ENCODE measurements at regions not wholly inside any gene's neighbourhood (a gene's known extent, or its start where the extent isn't known, plus 50 kb on each side); places are given as distances from the start of the nearest gene placed in this dataset.

GRCh38 chr3:24640330-24640877 lies 145.8 kb upstream of the THRB start:
- peak; percentile 3 for TF ChIP-seq CTCF (IDR thresholded peaks at IDR 0.05; ENCODE audit: extremely low read depth, missing control alignments)
- DNase-seq (ENCODE audit: low spot score) = no peak

- no peak for DNase-seq (ENCODE audit: low spot score)
- TF ChIP-seq CTCF (IDR thresholded peaks at IDR 0.05; ENCODE audit: extremely low read depth, missing control alignments) = no peak
Measured at GRCh38 chr3:24641628-24642027, 147.0 kb upstream of the THRB start.

- no peak for TF ChIP-seq CTCF (IDR thresholded peaks at IDR 0.05; ENCODE audit: extremely low read depth, missing control alignments)
- no peak for DNase-seq (ENCODE audit: low spot score)
Measured at GRCh38 chr3:24645047-24645446, 150.4 kb upstream of the THRB start.

GRCh38 chr3:24646790-24647189 lies 152.1 kb upstream of the THRB start:
- no peak for TF ChIP-seq CTCF (IDR thresholded peaks at IDR 0.05; ENCODE audit: extremely low read depth, missing control alignments)

GRCh38 chr3:24648063-24648462 lies 153.4 kb upstream of the THRB start:
- TF ChIP-seq CTCF (IDR thresholded peaks at IDR 0.05; ENCODE audit: extremely low read depth, missing control alignments) = no peak
- DNase-seq (ENCODE audit: low spot score) = no peak

More at GRCh38 chr3:24646790-24647189, 152.1 kb upstream of the THRB start:
- DNase-seq (ENCODE audit: low spot score) = no peak

GRCh38 chr3:24650839-24651238 lies 156.2 kb upstream of the THRB start:
- no peak for TF ChIP-seq CTCF (IDR thresholded peaks at IDR 0.05; ENCODE audit: extremely low read depth, missing control alignments)
- no peak for DNase-seq (ENCODE audit: low spot score)

- no peak for TF ChIP-seq CTCF (IDR thresholded peaks at IDR 0.05; ENCODE audit: extremely low read depth, missing control alignments)
- no peak for DNase-seq (ENCODE audit: low spot score)
Measured at GRCh38 chr3:24657870-24658510, 163.3 kb upstream of the THRB start.

Measured in GM20000 (cell line).